ENCODE measurements at regions not wholly inside any gene's neighbourhood (a gene's known extent, or its start where the extent isn't known, plus 50 kb on each side); places are given as distances from the start of the nearest gene placed in this dataset.

DNA sequence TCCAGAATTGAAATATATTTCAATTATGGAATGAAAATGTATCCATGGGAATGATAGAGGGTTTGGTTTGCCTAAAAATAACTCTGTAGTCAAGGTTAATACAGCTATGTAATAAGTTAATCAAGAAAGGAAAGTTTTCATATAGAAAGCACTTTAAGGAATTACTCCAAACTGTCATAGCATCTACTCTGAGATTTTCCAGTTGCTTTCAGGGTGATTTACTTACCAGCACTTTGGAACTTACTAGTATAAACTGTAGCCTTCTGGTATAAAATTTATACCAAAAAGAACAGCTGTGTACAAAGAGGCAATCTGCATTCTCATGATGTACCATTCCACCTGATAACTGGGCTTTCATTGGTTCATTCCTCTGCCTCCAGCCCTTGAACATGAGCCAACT, 87.1 kb downstream of the ARF6 start:
- Histone ChIP-seq H2AFZ (no peak overlapping the region), H3K9me2 (replicated peaks; ENCODE audit: insufficient read depth) (no peaks in the 10 kb centered on the region), H3K79me2 (no peaks in the 10 kb centered on the region), H3K9me3 (ENCODE audit: low read depth) (no peaks in the 10 kb centered on the region), H3K4me1 (ENCODE audit: insufficient read depth) (peaks cover 14% of the 10 kb centered on the region), H3K36me3 (replicated peaks; ENCODE audit: insufficient read depth, low read depth) (no peaks in the 10 kb centered on the region), H3K4me3 (no peak overlapping the region), H3K27me3 (no peaks in the 10 kb centered on the region), H4K20me1 (ENCODE audit: insufficient read depth, poor library complexity, severe bottlenecking) (no peaks in the 10 kb centered on the region), H3K27ac (no peak overlapping the region), H3K4me2 (no peak overlapping the region)
- no peak for TF ChIP-seq EZH2 (IDR thresholded peaks at IDR 0.05; ENCODE audit: borderline replicate concordance)
- TF ChIP-seq EZH2phosphoT487 (IDR thresholded peaks at IDR 0.05; ENCODE audit: low read depth, severe bottlenecking, unreplicated experiment) = no peak
- TF ChIP-seq, protein P1, sequence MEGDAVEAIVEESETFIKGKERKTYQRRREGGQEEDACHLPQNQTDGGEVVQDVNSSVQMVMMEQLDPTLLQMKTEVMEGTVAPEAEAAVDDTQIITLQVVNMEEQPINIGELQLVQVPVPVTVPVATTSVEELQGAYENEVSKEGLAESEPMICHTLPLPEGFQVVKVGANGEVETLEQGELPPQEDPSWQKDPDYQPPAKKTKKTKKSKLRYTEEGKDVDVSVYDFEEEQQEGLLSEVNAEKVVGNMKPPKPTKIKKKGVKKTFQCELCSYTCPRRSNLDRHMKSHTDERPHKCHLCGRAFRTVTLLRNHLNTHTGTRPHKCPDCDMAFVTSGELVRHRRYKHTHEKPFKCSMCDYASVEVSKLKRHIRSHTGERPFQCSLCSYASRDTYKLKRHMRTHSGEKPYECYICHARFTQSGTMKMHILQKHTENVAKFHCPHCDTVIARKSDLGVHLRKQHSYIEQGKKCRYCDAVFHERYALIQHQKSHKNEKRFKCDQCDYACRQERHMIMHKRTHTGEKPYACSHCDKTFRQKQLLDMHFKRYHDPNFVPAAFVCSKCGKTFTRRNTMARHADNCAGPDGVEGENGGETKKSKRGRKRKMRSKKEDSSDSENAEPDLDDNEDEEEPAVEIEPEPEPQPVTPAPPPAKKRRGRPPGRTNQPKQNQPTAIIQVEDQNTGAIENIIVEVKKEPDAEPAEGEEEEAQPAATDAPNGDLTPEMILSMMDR (IDR thresholded peaks at IDR 0.05; ENCODE audit: poor library complexity) = no peak
- no peak for DNase-seq (ENCODE audit: low spot score)

DNA sequence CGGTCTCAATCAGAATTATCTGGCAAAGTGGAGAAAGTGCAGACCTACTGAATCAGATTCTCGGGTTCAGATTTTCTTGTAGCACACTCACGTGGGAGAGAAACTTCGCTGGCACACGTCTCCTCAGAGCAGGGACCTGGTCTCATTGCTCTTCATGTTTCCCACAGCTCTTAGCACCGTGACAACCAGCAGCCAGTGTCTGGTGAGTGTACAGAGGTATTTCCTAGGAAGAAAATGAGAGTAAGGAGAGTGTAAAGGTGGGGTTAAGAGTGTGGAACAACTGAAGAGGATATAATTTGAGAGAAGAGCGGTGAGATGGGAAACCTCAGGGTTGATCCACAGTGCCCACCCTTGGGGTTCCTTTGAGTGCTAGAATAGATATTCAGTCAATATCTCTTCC, 89.2 kb downstream of the ARF6 start:
- WGBS (ENCODE audit: low lambda C conversion rate, missing lambda C conversion rate) = 68% methylated on average over 7 of the region's 7 CpGs
- H3K27ac ChIP-seq = peak overlapping the region; percentile 37
- H2AFZ ChIP-seq = no peak overlapping the region
- H3K4me2 ChIP-seq = no peak overlapping the region
- H3K4me3 ChIP-seq = no peak overlapping the region
- peaks cover 13% of the 10 kb centered on the region for H3K4me1 ChIP-seq (ENCODE audit: insufficient read depth)
- H4K20me1 ChIP-seq (ENCODE audit: insufficient read depth, poor library complexity, severe bottlenecking) = no peaks in the 10 kb centered on the region
- H3K9me2 ChIP-seq (replicated peaks; ENCODE audit: insufficient read depth) = no peaks in the 10 kb centered on the region
- H3K36me3 ChIP-seq (replicated peaks; ENCODE audit: insufficient read depth, low read depth) = no peaks in the 10 kb centered on the region
- TF ChIP-seq, protein P1 (IDR thresholded peaks at IDR 0.05; ENCODE audit: poor library complexity) = no peak
- TF ChIP-seq EZH2phosphoT487 (IDR thresholded peaks at IDR 0.05; ENCODE audit: low read depth, severe bottlenecking, unreplicated experiment) (no peak), EZH2 (IDR thresholded peaks at IDR 0.05; ENCODE audit: borderline replicate concordance) (no peak)
- H3K27me3 ChIP-seq = no peaks in the 10 kb centered on the region
- DNase-seq (ENCODE audit: low spot score) = no peak
- no peaks in the 10 kb centered on the region for H3K9me3 ChIP-seq (ENCODE audit: low read depth)
- no peaks in the 10 kb centered on the region for H3K79me2 ChIP-seq

DNA sequence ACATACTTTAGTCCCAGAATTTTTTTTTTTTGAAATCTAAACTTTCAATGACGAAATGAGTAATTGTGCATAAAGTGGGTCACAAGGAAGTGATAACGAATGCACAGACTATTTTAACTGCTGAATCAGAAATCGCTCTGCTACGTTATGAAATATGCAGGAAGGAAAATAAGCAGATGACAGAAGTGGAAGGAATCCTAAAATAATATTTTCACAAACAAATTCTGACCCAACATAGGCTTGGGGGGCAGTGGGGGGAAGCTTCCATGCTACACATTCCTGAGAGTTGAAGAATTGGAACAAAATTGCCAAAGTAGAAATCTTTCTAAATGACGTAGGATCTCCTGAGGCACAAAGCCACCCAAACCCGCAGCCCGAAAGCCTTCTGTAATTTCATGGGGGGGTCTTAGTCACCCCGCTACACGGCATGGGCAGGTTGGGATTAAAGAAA, 89.6 kb downstream of the ARF6 start:
- no peaks in the 10 kb centered on the region for H3K36me3 ChIP-seq (replicated peaks; ENCODE audit: insufficient read depth, low read depth)
- 92% methylated on average over 9 of the region's 9 CpGs for WGBS (ENCODE audit: low lambda C conversion rate, missing lambda C conversion rate)
- no peak overlapping the region for H3K4me2 ChIP-seq
- H2AFZ ChIP-seq = no peak overlapping the region
- H4K20me1 ChIP-seq (ENCODE audit: insufficient read depth, poor library complexity, severe bottlenecking) = no peaks in the 10 kb centered on the region
- H3K9me2 ChIP-seq (replicated peaks; ENCODE audit: insufficient read depth) = no peaks in the 10 kb centered on the region
- no peak for DNase-seq (ENCODE audit: low spot score)
- no peaks in the 10 kb centered on the region for H3K79me2 ChIP-seq
- H3K27ac ChIP-seq = peak overlapping the region; percentile 37
- no peaks in the 10 kb centered on the region for H3K27me3 ChIP-seq
- no peaks in the 10 kb centered on the region for H3K9me3 ChIP-seq (ENCODE audit: low read depth)
- peaks cover 13% of the 10 kb centered on the region for H3K4me1 ChIP-seq (ENCODE audit: insufficient read depth)
- TF ChIP-seq, protein P1 (IDR thresholded peaks at IDR 0.05; ENCODE audit: poor library complexity) = no peak
- TF ChIP-seq EZH2 (IDR thresholded peaks at IDR 0.05; ENCODE audit: borderline replicate concordance) (no peak), EZH2phosphoT487 (IDR thresholded peaks at IDR 0.05; ENCODE audit: low read depth, severe bottlenecking, unreplicated experiment) (no peak)
- H3K4me3 ChIP-seq = no peak overlapping the region

DNA sequence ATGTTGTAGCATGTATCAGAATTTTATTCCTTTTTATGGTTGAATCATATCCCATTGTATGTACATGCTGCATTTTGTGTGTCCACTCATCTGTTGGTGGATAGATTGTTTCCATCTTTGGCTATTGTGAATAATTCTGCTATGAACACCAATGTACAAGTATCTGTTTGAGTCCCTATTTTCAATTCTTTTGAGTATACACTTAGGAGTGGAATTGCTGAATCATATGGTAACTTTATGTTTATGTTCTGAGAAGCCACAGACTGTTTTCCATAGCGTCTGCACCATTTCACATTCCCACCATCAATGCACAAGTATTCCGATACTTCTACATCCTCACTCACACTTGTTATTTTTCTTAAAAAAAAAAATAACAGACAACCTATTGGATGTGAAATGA, 91.5 kb downstream of the ARF6 start:
- H3K4me3 ChIP-seq = no peak overlapping the region
- H3K9me3 ChIP-seq (ENCODE audit: low read depth) = no peaks in the 10 kb centered on the region
- H3K4me2 ChIP-seq = no peak overlapping the region
- H3K4me1 ChIP-seq (ENCODE audit: insufficient read depth) = peaks cover 26% of the 10 kb centered on the region
- no peak overlapping the region for H3K27ac ChIP-seq
- H3K36me3 ChIP-seq (replicated peaks; ENCODE audit: insufficient read depth, low read depth) = no peaks in the 10 kb centered on the region
- H2AFZ ChIP-seq = no peak overlapping the region
- no peak for DNase-seq (ENCODE audit: low spot score)
- TF ChIP-seq, protein P1 (IDR thresholded peaks at IDR 0.05; ENCODE audit: poor library complexity) = no peak
- TF ChIP-seq EZH2 (IDR thresholded peaks at IDR 0.05; ENCODE audit: borderline replicate concordance) (no peak), EZH2phosphoT487 (IDR thresholded peaks at IDR 0.05; ENCODE audit: low read depth, severe bottlenecking, unreplicated experiment) (no peak)
- H3K79me2 ChIP-seq = no peaks in the 10 kb centered on the region
- 87% methylated on average over 2 of the region's 2 CpGs for WGBS (ENCODE audit: low lambda C conversion rate, missing lambda C conversion rate)
- no peaks in the 10 kb centered on the region for H3K9me2 ChIP-seq (replicated peaks; ENCODE audit: insufficient read depth)
- H4K20me1 ChIP-seq (ENCODE audit: insufficient read depth, poor library complexity, severe bottlenecking) = no peaks in the 10 kb centered on the region
- H3K27me3 ChIP-seq = no peaks in the 10 kb centered on the region
